ENCODE measurements at regions not wholly inside any gene's neighbourhood (a gene's known extent, or its start where the extent isn't known, plus 50 kb on each side); places are given as distances from the start of the nearest gene placed in this dataset.

DNA sequence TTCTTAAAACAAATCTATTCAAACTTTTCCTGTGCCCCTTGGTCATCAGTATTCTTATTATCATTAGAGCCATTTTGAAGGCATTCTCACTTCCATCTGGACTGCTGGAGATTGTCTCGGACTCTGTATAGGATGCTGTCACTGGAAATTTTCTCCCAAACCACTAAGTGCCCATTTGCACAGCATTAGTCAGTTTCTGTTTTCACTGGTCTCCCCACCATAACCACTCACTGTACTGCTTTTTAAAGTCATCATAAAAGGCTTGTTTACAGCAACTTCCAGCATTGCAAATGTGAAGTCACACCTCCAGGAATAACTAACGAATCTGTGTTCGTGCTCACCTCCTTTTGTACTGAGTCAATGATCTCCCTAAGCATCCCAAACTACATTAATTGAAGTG, 150.9 kb upstream of the SERTAD2 start:
- intact Hi-C loops (cut with DNase I): no loop called here
- H3K4me3 ChIP-seq: no peak overlapping the region
- H3K27ac ChIP-seq: no peak overlapping the region
- H3K4me1 ChIP-seq: no peaks in the 10 kb centered on the region
- no peak for TF ChIP-seq POLR2A (IDR thresholded peaks at IDR 0.05)
- TF ChIP-seq CTCF (IDR thresholded peaks at IDR 0.05): no peak
- ATAC-seq: no peak
- no peaks in the 10 kb centered on the region for H3K9me3 ChIP-seq
- DNase-seq: no peak
- WGBS, 4 donors: 90 to 99% (median 96%) methylated on average over 3 of the region's 3 CpGs
- H3K36me3 ChIP-seq: no peaks in the 10 kb centered on the region
- no peaks in the 10 kb centered on the region for H3K27me3 ChIP-seq

- no peaks in the 10 kb centered on the region for H3K36me3 ChIP-seq
- H3K9me3 ChIP-seq: peaks cover 0 to 6% (median 0%) of the 10 kb centered on the region in 12 donors
- ATAC-seq (peak in 1 of 4 donors; percentile 42), DNase-seq (no peak)
- H3K27ac ChIP-seq: peak overlapping the region in 1 of 12 donors; percentile 2
- WGBS, 4 donors: 72 to 89% (median 81%) methylated on average over 4 of the region's 4 CpGs
- intact Hi-C loops (cut with DNase I): no loop called here
- no peak for TF ChIP-seq POLR2A (IDR thresholded peaks at IDR 0.05)
- no peak for TF ChIP-seq CTCF (IDR thresholded peaks at IDR 0.05)
- H3K27me3 ChIP-seq: no peaks in the 10 kb centered on the region
- peaks cover 0 to 7% (median 4%) of the 10 kb centered on the region in 12 donors for H3K4me1 ChIP-seq
- H3K4me3 ChIP-seq: no peak overlapping the region
Observed at GRCh38 chr2:64807417-64807816, 153.7 kb upstream of the SERTAD2 start.

- Histone ChIP-seq H3K36me3 (no peaks in the 10 kb centered on the region), H3K4me3 (no peak overlapping the region), H3K27me3 (no peaks in the 10 kb centered on the region), H3K4me1 (peaks cover 0 to 14% (median 10%) of the 10 kb centered on the region in 12 donors), H3K27ac (peak overlapping the region in 1 of 12 donors; percentile 2), H3K9me3 (peaks cover 0 to 6% (median 0%) of the 10 kb centered on the region in 12 donors)
- intact Hi-C loops (cut with DNase I): no loop called here
- TF ChIP-seq CTCF (IDR thresholded peaks at IDR 0.05) (no peak), POLR2A (IDR thresholded peaks at IDR 0.05) (no peak)
- DNase-seq (no peak), ATAC-seq (no peak)
- WGBS, 4 donors: 88 to 98% (median 92%) methylated on average over 2 of the region's 2 CpGs
Observed at GRCh38 chr2:64808092-64808491, 154.4 kb upstream of the SERTAD2 start.

- no peak for ATAC-seq
- no peak for DNase-seq
- Histone ChIP-seq H3K27ac (no peak overlapping the region), H3K4me3 (no peak overlapping the region), H3K9me3 (peaks cover 0 to 6% (median 0%) of the 10 kb centered on the region in 12 donors), H3K27me3 (no peaks in the 10 kb centered on the region), H3K4me1 (peaks cover 0 to 18% (median 10%) of the 10 kb centered on the region in 12 donors), H3K36me3 (no peaks in the 10 kb centered on the region)
- 61 to 83% (median 65%) methylated on average over 2 of the region's 2 CpGs for WGBS, 4 donors
- no peak for TF ChIP-seq CTCF (IDR thresholded peaks at IDR 0.05)
- TF ChIP-seq POLR2A (IDR thresholded peaks at IDR 0.05): no peak
- intact Hi-C loops (cut with DNase I): no loop called here
Observed at GRCh38 chr2:64808754-64809153, 155.0 kb upstream of the SERTAD2 start.
